ENCODE measurements at regions not wholly inside any gene's neighbourhood (a gene's known extent, or its start where the extent isn't known, plus 50 kb on each side); places are given as distances from the start of the nearest gene placed in this dataset.

- TF ChIP-seq, protein P1, sequence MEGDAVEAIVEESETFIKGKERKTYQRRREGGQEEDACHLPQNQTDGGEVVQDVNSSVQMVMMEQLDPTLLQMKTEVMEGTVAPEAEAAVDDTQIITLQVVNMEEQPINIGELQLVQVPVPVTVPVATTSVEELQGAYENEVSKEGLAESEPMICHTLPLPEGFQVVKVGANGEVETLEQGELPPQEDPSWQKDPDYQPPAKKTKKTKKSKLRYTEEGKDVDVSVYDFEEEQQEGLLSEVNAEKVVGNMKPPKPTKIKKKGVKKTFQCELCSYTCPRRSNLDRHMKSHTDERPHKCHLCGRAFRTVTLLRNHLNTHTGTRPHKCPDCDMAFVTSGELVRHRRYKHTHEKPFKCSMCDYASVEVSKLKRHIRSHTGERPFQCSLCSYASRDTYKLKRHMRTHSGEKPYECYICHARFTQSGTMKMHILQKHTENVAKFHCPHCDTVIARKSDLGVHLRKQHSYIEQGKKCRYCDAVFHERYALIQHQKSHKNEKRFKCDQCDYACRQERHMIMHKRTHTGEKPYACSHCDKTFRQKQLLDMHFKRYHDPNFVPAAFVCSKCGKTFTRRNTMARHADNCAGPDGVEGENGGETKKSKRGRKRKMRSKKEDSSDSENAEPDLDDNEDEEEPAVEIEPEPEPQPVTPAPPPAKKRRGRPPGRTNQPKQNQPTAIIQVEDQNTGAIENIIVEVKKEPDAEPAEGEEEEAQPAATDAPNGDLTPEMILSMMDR (optimal IDR thresholded peaks at IDR 0.05 in 1 of 3, IDR thresholded peaks at IDR 0.05 in 1 of 3, conservative IDR thresholded peaks at IDR 0.05 in 1 of 3; ENCODE audit: extremely low read depth in 1 of 3, insufficient read depth in 2 of 3, low read length in 3 of 3): no peak
- TF ChIP-seq EZH2 (IDR thresholded peaks at IDR 0.05; ENCODE audit: low read length): no peak
Measured at GRCh38 chr18:78208461-78208860, 771.2 kb upstream of the SALL3 start.

Data from keratinocyte (primary cell).